D721Med (cell line): ENCODE measurements at regions not wholly inside any gene's neighbourhood (a gene's known extent, or its start where the extent isn't known, plus 50 kb on each side); places are given as distances from the start of the nearest gene placed in this dataset.

ENCODE experiments used
- DNase-seq: peaks from one replicate; pipeline ENCODE4 v3.0.0; 2011; ENCODE audit warnings: low spot score; ENCODE audit not compliant: insufficient read length
- FAIRE-seq: peaks from 2 replicates; lab custom pipeline; 2011; peaks lifted over from hg19 to GRCh38; lab: Jason Lieb, UNC
- TF ChIP-seq, protein P1 (sequence below): IDR thresholded peaks from 2 replicates; pipeline ENCODE4 v1.5.1; 2012; ENCODE audit warnings: mild to moderate bottlenecking, control low read depth; ENCODE audit not compliant: insufficient read depth; ENCODE audit errors: missing control alignments

DNA sequence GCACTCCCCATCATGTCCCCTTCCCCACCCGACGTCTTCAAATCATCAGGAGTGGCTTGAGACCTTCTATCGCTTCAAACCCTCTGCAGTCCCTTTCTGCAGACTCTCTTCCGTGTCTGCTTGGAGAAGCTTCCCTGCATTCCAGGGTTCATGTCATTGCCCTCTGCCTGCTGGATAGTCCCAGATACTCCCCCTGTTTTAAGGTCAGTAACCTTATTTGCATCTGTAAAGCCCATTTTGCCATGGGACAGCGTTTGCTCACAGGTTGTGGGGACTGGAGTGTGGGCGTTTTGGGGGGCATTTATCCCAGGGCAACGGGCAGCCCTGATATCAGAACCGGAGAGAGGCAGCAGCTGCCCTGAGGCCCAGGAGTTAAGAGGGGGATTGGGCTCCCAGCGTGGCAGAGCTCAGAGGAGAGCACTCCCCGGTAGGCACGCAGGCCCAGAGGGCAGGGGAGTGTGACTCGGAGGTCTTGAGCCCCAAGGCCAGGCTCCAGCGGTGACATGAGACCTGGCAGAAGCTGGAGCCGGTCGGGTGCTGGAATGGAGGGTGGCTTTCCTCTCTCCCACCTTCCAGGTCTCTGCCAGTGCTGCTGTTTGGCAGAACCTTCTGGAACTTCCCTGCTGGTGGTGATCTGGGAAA lies 73.8 kb downstream of the RTP5 start:
- FAIRE-seq = no peak
- TF ChIP-seq, protein P1, sequence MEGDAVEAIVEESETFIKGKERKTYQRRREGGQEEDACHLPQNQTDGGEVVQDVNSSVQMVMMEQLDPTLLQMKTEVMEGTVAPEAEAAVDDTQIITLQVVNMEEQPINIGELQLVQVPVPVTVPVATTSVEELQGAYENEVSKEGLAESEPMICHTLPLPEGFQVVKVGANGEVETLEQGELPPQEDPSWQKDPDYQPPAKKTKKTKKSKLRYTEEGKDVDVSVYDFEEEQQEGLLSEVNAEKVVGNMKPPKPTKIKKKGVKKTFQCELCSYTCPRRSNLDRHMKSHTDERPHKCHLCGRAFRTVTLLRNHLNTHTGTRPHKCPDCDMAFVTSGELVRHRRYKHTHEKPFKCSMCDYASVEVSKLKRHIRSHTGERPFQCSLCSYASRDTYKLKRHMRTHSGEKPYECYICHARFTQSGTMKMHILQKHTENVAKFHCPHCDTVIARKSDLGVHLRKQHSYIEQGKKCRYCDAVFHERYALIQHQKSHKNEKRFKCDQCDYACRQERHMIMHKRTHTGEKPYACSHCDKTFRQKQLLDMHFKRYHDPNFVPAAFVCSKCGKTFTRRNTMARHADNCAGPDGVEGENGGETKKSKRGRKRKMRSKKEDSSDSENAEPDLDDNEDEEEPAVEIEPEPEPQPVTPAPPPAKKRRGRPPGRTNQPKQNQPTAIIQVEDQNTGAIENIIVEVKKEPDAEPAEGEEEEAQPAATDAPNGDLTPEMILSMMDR = no peak
- no peak for DNase-seq

DNA sequence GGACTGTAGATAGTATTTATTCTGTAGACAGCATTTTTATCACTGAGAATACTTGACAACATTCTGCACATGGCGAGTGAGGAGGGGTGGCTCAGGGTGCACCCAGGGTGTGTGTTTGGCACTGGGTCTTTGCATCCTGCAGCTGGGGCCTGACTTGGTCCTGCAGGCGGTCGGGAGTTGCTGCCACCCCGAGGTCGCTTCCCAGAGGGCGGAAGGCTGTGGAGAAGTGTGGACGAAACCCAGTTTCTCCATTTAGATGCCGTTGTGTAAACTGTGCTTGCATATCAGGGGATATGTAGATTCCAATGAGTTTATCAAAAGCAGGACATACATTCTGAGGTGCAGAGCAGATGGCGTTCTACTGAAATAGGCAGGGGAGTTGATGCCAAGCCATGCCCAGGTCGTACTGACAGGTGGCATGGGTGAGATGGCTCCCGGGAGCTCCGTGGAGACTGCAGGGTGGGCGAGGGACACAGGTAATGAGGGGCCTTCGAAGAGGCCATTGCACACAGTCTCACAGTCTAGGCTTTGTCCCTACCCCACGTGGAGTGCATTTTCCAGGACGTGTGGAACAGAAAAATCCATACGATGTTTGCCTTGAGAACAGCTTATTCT lies 74.5 kb downstream of the RTP5 start:
- no peak for DNase-seq
- TF ChIP-seq, protein P1 = no peak
- no peak for FAIRE-seq

DNA sequence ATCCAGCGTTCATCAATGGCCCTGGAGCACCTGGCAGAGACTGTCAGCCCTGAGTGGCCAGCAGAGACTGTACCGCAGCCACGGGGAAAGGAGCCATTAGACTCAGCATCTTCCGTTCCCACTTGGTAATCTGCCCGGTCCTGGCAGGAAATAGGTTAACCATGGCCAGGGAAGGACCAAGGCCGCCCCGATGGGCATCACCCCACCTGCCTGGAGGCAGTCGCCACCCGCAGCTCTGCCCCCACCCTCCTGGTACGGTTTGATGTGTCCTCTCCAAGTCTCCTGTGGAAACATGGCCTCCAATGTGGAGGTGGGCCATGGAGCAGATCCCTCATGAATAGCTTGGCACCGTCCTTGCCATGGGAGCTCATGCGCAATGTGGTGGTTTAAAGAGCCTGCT lies 75.3 kb downstream of the RTP5 start:
- FAIRE-seq = no peak
- TF ChIP-seq, protein P1 = no peak

DNA sequence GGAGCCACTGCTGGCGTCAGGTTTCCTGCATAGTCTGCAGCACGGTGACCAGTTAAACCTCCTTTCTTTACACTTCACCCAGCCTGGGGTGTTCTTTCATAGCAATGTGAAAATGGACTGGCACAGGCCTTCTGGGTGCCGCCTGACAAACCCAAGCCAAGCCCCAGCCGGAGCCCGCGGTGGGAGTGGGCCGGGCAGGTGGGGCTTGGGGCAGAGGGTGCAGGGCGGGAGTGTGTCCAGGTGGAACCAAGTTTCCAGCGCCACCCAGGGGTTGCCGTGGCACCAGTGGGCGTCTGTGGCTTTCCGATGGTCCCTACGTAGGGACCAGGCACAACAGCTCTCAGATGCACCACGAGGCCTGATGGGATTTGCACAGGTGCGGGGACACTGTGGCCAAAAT lies 75.8 kb downstream of the RTP5 start:
- no peak for FAIRE-seq
- TF ChIP-seq, protein P1 = no peak
- DNase-seq = no peak

More for the DNA sequence above, 75.3 kb downstream of the RTP5 start:
- no peak for DNase-seq

DNA sequence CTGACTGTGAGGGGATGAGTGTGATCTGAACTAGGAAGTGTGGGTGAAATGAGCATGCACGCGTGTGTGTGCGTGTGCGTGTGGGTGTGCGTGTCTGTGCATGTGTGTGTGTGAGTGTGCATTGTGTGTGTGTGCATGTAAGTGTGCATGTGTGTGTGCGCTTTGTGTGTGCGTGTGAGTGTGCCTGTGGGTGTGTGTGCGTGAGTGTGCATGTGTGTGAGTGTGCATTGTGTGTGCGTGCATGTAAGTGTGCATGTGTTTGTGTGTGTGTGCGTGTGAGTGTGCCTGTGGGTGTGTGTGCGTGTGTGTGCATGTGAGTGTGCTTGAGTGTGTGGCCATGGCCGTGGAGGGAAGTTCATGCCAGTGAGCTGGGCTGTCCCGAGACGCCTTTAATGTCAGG lies 76.3 kb downstream of the RTP5 start:
- FAIRE-seq (no peak), DNase-seq (no peak)
- TF ChIP-seq, protein P1 = no peak

DNA sequence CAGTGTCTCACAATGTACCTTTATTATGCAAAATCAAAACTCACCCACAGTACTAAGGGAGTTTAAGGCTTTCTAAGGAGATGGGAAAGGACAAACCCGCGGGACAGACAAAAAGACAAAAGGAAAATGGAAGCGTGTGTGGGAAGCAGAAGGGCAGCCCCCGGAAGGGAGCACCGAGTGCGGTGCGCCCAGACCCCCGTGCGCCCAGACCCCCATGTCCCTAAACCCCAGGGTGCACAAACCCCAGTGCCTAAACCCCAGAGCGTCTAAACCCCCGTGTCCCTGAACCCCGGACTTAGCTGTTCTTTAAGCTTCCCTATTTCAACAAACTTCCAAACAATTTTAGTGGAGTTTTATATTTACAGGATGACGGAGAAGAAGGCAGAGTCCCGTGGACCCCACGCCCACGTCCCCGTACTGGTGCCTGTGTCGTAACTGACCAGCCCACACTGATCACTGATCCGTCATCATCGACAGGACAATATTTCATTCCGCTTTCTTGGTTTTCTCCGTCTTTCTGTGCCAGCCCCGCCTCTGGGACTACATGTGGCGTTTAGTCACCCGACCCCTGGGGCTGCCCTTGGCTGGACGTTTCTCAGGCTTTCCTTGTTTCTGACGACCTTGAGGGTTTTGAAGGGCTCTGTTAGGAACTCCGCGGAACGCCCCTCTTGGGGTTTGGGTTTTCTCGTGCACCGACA lies 76.9 kb downstream of the RTP5 start:
- TF ChIP-seq, protein P1 = no peak
- no peak for FAIRE-seq
- DNase-seq = no peak

DNA sequence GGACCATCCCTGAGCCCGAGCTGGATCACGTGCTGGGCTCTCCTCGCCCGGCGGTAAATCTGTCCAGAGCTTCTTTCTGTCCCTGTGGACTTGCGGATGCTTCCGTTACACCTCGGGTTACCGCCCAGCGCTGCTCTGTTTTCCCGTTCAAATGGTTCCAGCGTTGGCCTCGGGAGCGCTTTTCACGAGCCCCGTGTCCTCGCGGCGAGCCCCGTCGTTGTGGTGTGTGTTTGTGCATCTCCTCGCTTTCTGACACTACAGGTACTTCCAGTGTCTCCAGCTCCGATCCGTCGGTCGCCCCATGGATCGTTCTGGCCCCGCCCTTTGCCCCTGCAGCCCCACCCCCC lies 77.4 kb downstream of the RTP5 start:
- no peak for DNase-seq
- no peak for FAIRE-seq
- TF ChIP-seq, protein P1 = no peak
